WTC11 (cell line): ENCODE measurements at regions not wholly inside any gene's neighbourhood (a gene's known extent, or its start where the extent isn't known, plus 50 kb on each side); places are given as distances from the start of the nearest gene placed in this dataset.

Experiments used
- ESRRA ChIP-seq: sonication (generic); formaldehyde crosslinking; IDR thresholded peaks from 2 replicates; pipeline ENCODE4 v1.8.1; 2022; ENCODE audit warnings: mild to moderate bottlenecking, missing genetic modification reagents, borderline replicate concordance
- FOXJ3 ChIP-seq: sonication (generic); formaldehyde crosslinking; IDR thresholded peaks from 2 replicates; pipeline ENCODE4 v1.9.0; 2021; ENCODE audit warnings: missing genetic modification reagents, mild to moderate bottlenecking, borderline replicate concordance
- FOXK1 ChIP-seq: sonication (generic); formaldehyde crosslinking; IDR thresholded peaks from 2 replicates; pipeline ENCODE4 v1.8.0; 2022; ENCODE audit warnings: mild to moderate bottlenecking, moderate library complexity, missing genetic modification reagents
- NFYB ChIP-seq: sonication (generic); formaldehyde crosslinking; conservative IDR thresholded peaks from 2 replicates; pipeline ENCODE4 v1.8.0; 2022; ENCODE audit warnings: low read depth, missing genetic modification reagents
- NR3C1 ChIP-seq: sonication (generic); formaldehyde crosslinking; conservative IDR thresholded peaks from 2 replicates; pipeline ENCODE4 v1.8.1; 2023; ENCODE audit warnings: low read depth, mild to moderate bottlenecking, missing genetic modification reagents
- RELA ChIP-seq: sonication (generic); formaldehyde crosslinking; IDR thresholded peaks from 2 replicates; pipeline ENCODE4 v1.8.1; 2022; ENCODE audit warnings: missing genetic modification reagents, mild to moderate bottlenecking, borderline replicate concordance
- SP1 ChIP-seq: sonication (generic); formaldehyde crosslinking; conservative IDR thresholded peaks from 2 replicates; pipeline ENCODE4 v1.8.1; 2022; ENCODE audit warnings: missing genetic modification reagents
- TEAD4 ChIP-seq: sonication (generic); formaldehyde crosslinking; IDR thresholded peaks from 2 replicates; pipeline ENCODE4 v1.8.0; 2022; ENCODE audit warnings: mild to moderate bottlenecking, missing genetic modification reagents
- ZNF263 ChIP-seq: sonication (generic); formaldehyde crosslinking; IDR thresholded peaks from 2 replicates; pipeline ENCODE4 v1.8.1; 2022; ENCODE audit warnings: low read depth, mild to moderate bottlenecking, moderate library complexity, missing genetic modification reagents
- ZNF396 ChIP-seq: fragments of 250-450 bp; sonication (Bioruptor Pico); IDR thresholded peaks from 2 replicates; pipeline ENCODE4 v1.8.0; 2021; ENCODE audit warnings: mild to moderate bottlenecking, moderate library complexity, borderline replicate concordance
- TF ChIP-seq, protein P1 (sequence below): sonication (generic); formaldehyde crosslinking; IDR thresholded peaks from 2 replicates; pipeline ENCODE4 v1.8.0; 2023; ENCODE audit warnings: missing genetic modification reagents
- TF ChIP-seq, protein P2 (sequence below): fragments of 200-600 bp; IDR thresholded peaks from 2 replicates; pipeline ENCODE4 v1.8.0; 2022; ENCODE audit warnings: antibody characterized with exemption
- TF ChIP-seq, protein P3 (sequence below): sonication (generic); formaldehyde crosslinking; IDR thresholded peaks from 2 replicates; pipeline ENCODE4 v1.8.0; 2022; ENCODE audit warnings: mild to moderate bottlenecking, missing genetic modification reagents
- TF ChIP-seq, protein P4 (sequence below): sonication (generic); formaldehyde crosslinking; IDR thresholded peaks from 2 replicates; pipeline ENCODE4 v1.8.1; 2022; ENCODE audit warnings: low read depth, missing genetic modification reagents, borderline replicate concordance

DNA sequence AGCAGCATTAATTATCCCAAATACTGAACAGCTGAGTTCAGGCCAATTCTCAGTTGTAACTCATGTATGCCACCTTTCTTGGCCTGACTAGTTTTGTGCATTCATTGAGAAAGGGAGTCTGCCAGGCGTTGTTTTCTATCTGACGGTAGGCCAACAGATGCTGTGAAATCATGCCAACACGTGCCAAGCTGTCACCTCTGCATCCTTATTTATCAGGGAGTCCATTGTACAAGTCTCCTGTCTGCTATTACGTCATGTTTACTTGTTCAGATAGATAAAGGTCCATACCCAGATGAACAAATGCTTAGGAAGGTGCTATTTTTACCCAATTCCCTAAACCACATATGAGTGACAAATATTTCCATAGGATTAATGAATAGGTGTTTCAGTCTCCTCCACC is 127.2 kb upstream of the CDK6 start:
- TF ChIP-seq ZNF263 (CRISPR knock-in tag) (no peak), FOXJ3 (CRISPR knock-in tag) (no peak), SP1 (CRISPR knock-in tag) (no peak), FOXK1 (CRISPR knock-in tag) (no peak), RELA (CRISPR knock-in tag) (no peak), NFYB (CRISPR knock-in tag) (no peak), ZNF396 (CRISPR knock-in tag) (no peak), TEAD4 (CRISPR knock-in tag) (no peak), NR3C1 (CRISPR knock-in tag) (no peak), ESRRA (CRISPR knock-in tag) (no peak)
- TF ChIP-seq, protein P1, sequence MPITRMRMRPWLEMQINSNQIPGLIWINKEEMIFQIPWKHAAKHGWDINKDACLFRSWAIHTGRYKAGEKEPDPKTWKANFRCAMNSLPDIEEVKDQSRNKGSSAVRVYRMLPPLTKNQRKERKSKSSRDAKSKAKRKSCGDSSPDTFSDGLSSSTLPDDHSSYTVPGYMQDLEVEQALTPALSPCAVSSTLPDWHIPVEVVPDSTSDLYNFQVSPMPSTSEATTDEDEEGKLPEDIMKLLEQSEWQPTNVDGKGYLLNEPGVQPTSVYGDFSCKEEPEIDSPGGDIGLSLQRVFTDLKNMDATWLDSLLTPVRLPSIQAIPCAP, result no peak
- TF ChIP-seq, protein P2, sequence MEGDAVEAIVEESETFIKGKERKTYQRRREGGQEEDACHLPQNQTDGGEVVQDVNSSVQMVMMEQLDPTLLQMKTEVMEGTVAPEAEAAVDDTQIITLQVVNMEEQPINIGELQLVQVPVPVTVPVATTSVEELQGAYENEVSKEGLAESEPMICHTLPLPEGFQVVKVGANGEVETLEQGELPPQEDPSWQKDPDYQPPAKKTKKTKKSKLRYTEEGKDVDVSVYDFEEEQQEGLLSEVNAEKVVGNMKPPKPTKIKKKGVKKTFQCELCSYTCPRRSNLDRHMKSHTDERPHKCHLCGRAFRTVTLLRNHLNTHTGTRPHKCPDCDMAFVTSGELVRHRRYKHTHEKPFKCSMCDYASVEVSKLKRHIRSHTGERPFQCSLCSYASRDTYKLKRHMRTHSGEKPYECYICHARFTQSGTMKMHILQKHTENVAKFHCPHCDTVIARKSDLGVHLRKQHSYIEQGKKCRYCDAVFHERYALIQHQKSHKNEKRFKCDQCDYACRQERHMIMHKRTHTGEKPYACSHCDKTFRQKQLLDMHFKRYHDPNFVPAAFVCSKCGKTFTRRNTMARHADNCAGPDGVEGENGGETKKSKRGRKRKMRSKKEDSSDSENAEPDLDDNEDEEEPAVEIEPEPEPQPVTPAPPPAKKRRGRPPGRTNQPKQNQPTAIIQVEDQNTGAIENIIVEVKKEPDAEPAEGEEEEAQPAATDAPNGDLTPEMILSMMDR, result no peak
- TF ChIP-seq, protein P3, sequence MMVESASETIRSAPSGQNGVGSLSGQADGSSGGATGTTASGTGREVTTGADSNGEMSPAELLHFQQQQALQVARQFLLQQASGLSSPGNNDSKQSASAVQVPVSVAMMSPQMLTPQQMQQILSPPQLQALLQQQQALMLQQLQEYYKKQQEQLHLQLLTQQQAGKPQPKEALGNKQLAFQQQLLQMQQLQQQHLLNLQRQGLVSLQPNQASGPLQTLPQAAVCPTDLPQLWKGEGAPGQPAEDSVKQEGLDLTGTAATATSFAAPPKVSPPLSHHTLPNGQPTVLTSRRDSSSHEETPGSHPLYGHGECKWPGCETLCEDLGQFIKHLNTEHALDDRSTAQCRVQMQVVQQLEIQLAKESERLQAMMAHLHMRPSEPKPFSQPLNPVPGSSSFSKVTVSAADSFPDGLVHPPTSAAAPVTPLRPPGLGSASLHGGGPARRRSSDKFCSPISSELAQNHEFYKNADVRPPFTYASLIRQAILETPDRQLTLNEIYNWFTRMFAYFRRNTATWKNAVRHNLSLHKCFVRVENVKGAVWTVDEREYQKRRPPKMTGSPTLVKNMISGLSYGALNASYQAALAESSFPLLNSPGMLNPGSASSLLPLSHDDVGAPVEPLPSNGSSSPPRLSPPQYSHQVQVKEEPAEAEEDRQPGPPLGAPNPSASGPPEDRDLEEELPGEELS (CRISPR knock-in tag), result no peak
- TF ChIP-seq, protein P4, sequence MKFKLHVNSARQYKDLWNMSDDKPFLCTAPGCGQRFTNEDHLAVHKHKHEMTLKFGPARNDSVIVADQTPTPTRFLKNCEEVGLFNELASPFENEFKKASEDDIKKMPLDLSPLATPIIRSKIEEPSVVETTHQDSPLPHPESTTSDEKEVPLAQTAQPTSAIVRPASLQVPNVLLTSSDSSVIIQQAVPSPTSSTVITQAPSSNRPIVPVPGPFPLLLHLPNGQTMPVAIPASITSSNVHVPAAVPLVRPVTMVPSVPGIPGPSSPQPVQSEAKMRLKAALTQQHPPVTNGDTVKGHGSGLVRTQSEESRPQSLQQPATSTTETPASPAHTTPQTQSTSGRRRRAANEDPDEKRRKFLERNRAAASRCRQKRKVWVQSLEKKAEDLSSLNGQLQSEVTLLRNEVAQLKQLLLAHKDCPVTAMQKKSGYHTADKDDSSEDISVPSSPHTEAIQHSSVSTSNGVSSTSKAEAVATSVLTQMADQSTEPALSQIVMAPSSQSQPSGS (CRISPR knock-in tag), result no peak
